Tibial nerve (tissue), 4 donors: ENCODE measurements at regions not wholly inside any gene's neighbourhood (a gene's known extent, or its start where the extent isn't known, plus 50 kb on each side); places are given as distances from the start of the nearest gene placed in this dataset.
"Not testable (repeated sequence)": the region's sequence is repeated elsewhere in the genome, so short reads cannot be mapped to it uniquely, and the experiment has no call there.

ENCODE experiments used
- DNase-seq, 2 donors: peaks; one replicate each; pipeline ENCODE4 v3.0.0-alpha.2; 2019; ENCODE audit warnings: low spot score in 2 of 2
- H3K27ac ChIP-seq, 4 donors: fragments of 200-600 bp; sonication (generic) in 3 of 4; one replicate each; pipeline ENCODE4 v1.5.1; 2017 to 2019; ENCODE audit warnings: mild to moderate bottlenecking in 1 of 4
- H3K27me3 ChIP-seq, 2 donors: fragments of 200-600 bp; sonication (generic) in 1 of 2; one replicate each; pipeline versions ENCODE4 v1.5.1 to v1.6.0; 2017 to 2019
- H3K36me3 ChIP-seq, 3 donors: fragments of 200-600 bp; sonication (generic); one replicate each; pipeline ENCODE4 v1.5.1; 2018 to 2019
- H3K4me1 ChIP-seq, 4 donors: fragments of 200-600 bp; sonication (generic) in 3 of 4; one replicate each; pipeline ENCODE4 v1.5.1; 2017 to 2019
- H3K4me3 ChIP-seq, 4 donors: fragments of 200-600 bp; sonication (generic) in 3 of 4; one replicate each; pipeline ENCODE4 v1.5.1; 2017 to 2019; ENCODE audit warnings: mild to moderate bottlenecking in 1 of 4, moderate library complexity in 1 of 4
- H3K9me3 ChIP-seq, 4 donors: fragments of 200-600 bp; sonication (generic) in 3 of 4; one replicate each; pipeline ENCODE4 v1.5.1; 2017 to 2019
- EP300 ChIP-seq, 2 donors: sonication (generic); formaldehyde crosslinking; IDR thresholded peaks; one replicate each; pipeline ENCODE4 v1.6.1; 2017; ENCODE audit warnings: antibody characterized with exemption in 2 of 2, mild to moderate bottlenecking in 1 of 2
- POLR2A ChIP-seq, 2 donors: fragments of 450-650 bp; IDR thresholded peaks; one replicate each; pipeline ENCODE4 v1.6.1; 2017; ENCODE audit warnings: antibody characterized with exemption in 2 of 2, mild to moderate bottlenecking in 2 of 2, moderate library complexity in 2 of 2
- WGBS, 2 donors: methylation state at CpG; one replicate each; pipeline ENCODE4 v1.1.5; 2018; 5-methylcytosine and 5-hydroxymethylcytosine counted together
- TF ChIP-seq, protein P1 (sequence below), 5 experiments: fragments of 200-600 bp in 3 of 5; fragments of 450-650 bp in 2 of 5; sonication (generic) in 3 of 5; IDR thresholded peaks; one replicate each; pipeline ENCODE4 v1.5.1; 2016 to 2019; ENCODE audit warnings: antibody characterized with exemption in 5 of 5, mild to moderate bottlenecking in 3 of 5, moderate library complexity in 2 of 5

DNA sequence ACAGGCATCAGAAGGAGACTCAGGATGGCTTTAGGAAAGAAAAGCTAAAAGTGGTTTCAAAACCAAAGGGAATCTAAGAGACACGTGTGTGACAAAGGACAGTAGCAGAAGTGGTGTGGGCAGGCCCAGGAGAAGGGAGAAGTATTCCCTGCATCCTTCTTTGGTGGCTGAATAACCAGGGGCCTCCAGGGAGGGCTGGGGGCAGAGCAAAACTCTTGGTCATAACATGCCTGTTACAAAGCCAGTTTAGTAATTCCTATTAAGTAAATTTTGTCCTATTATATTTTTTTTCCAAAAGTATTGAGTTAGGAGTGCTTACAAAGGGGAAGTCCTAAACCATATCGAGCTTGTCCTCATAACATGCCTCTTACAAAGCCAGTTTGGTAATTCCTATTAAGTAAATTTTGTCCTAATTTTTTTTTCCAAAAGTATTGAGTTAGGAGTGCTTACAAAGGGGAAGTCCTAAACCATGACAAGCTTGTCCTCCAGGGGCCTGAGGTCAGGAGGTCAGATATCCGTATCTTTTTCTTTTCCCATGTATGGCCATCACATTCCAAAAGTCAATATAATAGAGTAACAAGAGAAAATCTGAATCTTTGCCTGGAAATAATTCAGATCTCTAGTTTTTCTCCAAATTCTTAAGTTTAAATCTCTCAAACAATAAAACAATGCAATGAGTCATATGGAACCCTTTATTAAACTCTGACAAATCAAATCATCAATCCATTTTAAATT is 509.2 kb downstream of the LTN1 start:
- H3K4me1 ChIP-seq = no peaks in the 10 kb centered on the region
- TF ChIP-seq EP300 (IDR thresholded peaks at IDR 0.05) = no peak
- TF ChIP-seq, protein P1, sequence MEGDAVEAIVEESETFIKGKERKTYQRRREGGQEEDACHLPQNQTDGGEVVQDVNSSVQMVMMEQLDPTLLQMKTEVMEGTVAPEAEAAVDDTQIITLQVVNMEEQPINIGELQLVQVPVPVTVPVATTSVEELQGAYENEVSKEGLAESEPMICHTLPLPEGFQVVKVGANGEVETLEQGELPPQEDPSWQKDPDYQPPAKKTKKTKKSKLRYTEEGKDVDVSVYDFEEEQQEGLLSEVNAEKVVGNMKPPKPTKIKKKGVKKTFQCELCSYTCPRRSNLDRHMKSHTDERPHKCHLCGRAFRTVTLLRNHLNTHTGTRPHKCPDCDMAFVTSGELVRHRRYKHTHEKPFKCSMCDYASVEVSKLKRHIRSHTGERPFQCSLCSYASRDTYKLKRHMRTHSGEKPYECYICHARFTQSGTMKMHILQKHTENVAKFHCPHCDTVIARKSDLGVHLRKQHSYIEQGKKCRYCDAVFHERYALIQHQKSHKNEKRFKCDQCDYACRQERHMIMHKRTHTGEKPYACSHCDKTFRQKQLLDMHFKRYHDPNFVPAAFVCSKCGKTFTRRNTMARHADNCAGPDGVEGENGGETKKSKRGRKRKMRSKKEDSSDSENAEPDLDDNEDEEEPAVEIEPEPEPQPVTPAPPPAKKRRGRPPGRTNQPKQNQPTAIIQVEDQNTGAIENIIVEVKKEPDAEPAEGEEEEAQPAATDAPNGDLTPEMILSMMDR (IDR thresholded peaks at IDR 0.05) = no peak
- no peak for TF ChIP-seq POLR2A (IDR thresholded peaks at IDR 0.05)
- H3K27me3 ChIP-seq = no peaks in the 10 kb centered on the region
- H3K27ac ChIP-seq = no peak overlapping the region
- DNase-seq = no peak
- 38 to 46% methylated on average over 3 of the region's 3 CpGs for WGBS, 2 donors
- H3K4me3 ChIP-seq = no peak overlapping the region
- H3K9me3 ChIP-seq = no peaks in the 10 kb centered on the region
- no peaks in the 10 kb centered on the region for H3K36me3 ChIP-seq

DNA sequence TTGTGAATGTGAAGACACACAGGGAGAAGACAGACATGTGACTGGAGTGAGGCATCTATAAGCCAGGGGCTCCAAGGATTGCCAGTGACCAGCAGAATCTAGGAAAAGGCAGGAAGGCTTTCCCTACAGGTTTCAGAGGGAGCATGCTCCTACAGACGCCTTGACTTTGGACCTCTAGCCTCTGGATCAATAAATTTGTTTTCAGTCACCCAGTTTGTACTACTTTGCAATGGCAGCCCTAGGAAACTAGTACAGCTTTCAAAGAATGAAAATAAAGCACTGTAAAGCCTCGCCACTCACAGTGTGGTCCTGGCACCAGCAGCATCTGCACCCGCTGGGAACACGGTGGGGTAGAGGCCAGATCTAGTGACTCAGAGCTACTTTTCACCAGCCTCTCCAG is 510.0 kb downstream of the LTN1 start:
- no peak for DNase-seq
- H3K36me3 ChIP-seq = no peaks in the 10 kb centered on the region
- no peaks in the 10 kb centered on the region for H3K9me3 ChIP-seq
- 83 to 84% methylated on average over 4 of the region's 4 CpGs for WGBS, 2 donors
- TF ChIP-seq, protein P1 (IDR thresholded peaks at IDR 0.05) = no peak
- TF ChIP-seq POLR2A (IDR thresholded peaks at IDR 0.05) (no peak), EP300 (IDR thresholded peaks at IDR 0.05) (no peak)
- H3K4me1 ChIP-seq = no peaks in the 10 kb centered on the region
- H3K27me3 ChIP-seq = no peaks in the 10 kb centered on the region
- H3K4me3 ChIP-seq = no peak overlapping the region
- no peak overlapping the region for H3K27ac ChIP-seq

DNA sequence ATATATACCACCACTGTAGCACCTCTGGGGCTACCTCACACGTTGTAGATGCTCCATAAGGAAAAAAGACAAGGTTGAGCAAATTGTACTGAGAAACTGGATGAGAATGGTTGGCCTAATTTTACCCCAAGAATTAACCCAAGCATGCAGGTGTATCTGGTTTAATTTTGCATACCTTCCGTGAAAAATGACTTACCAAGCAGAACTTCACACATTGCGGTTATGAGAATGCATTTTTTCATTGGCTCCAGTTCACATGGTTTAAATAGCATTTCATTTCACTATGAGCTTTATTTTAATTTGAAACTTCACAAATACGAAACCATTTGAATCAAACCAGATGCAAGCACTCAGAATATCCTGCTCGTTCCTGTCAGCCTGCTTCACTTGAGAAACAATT is 512.2 kb downstream of the LTN1 start:
- Histone ChIP-seq H3K4me3 (no peak overlapping the region), H3K9me3 (no peaks in the 10 kb centered on the region), H3K27ac (no peak overlapping the region), H3K27me3 (no peaks in the 10 kb centered on the region), H3K4me1 (no peaks in the 10 kb centered on the region), H3K36me3 (no peaks in the 10 kb centered on the region)
- 67 to 81% methylated on average over 5 of the region's 5 CpGs for WGBS, 2 donors
- DNase-seq = no peak
- TF ChIP-seq POLR2A (IDR thresholded peaks at IDR 0.05) = no peak
- TF ChIP-seq, protein P1 (IDR thresholded peaks at IDR 0.05) = no peak
- TF ChIP-seq EP300 (IDR thresholded peaks at IDR 0.05) = no peak

DNA sequence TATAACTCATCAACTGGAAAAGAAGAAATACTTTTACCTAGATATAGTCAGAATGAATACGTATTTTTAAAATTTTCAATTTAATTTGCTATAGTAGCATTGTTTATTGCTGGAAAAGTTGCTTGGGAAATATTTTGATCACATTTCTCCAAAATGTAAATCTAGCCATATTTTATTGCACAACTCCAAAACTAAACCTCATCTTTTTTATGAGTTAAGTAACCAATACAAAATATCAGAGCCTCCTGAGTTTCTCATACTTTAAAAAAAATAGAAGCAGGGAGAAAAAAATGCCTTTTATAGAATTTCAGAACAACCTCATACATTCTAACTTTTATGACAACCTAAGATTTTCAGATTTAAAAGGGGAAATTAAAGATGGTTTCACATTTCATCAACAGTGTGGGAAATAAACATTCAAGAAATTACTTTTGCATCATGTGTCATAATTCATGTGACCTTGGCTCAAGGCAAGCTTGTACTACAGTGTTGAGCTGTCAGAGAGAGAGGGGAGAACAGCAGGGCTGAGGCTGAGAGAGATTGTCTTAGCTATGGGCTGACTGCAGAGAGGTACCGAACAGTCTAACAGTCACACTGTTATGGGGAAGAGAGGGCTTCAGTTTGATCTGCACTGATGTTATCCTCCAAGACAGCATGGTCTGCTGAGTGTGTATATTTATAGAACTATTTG is 519.0 kb downstream of the LTN1 start:
- Histone ChIP-seq H3K36me3 (no peaks in the 10 kb centered on the region), H3K4me1 (no peaks in the 10 kb centered on the region), H3K4me3 (no peak overlapping the region), H3K27me3 (no peaks in the 10 kb centered on the region), H3K27ac (no peak overlapping the region), H3K9me3 (no peaks in the 10 kb centered on the region)
- 71 to 75% methylated on average over 2 of the region's 2 CpGs for WGBS, 2 donors
- no peak for DNase-seq
- TF ChIP-seq EP300 (IDR thresholded peaks at IDR 0.05) = no peak
- TF ChIP-seq, protein P1 (IDR thresholded peaks at IDR 0.05) = no peak
- TF ChIP-seq POLR2A (IDR thresholded peaks at IDR 0.05) = no peak

DNA sequence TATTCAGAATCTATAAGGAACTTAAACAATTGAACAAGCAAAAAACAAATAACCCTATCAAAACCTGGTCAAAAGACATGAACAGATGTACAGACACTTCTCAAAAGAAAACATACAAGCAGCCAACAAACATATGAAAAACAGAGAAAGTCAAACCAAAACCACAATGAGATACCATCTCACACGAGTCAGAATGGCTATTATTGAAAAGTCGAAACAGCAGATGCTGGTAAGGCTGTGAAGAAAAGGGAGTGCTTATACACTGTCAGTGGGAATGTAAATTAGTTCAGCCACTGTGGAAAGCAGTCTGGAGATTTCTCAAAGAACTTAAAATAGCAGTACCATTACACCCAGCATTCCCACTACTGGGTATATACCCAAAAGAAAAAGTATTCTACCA is 520.1 kb downstream of the LTN1 start:
- WGBS, 2 donors = 64 to 72% methylated on average over 2 of the region's 2 CpGs
- H3K27me3 ChIP-seq, H3K9me3 ChIP-seq, H3K4me1 ChIP-seq, H3K4me3 ChIP-seq, DNase-seq, H3K27ac ChIP-seq, H3K36me3 ChIP-seq: not testable (repeated sequence)
